Activated T-helper 2 cell treated with anti-CD3 and anti-CD28 coated beads, Interferon-gamma antibody, Interleukin-2, Interleukin-4, amounts not matched to agents 10 μg/mL and 5 μg/mL and 100 μg/mL, durations not matched to agents 14 hours and 24 hours and 36 hours (primary cell): ENCODE measurements at regions not wholly inside any gene's neighbourhood (a gene's known extent, or its start where the extent isn't known, plus 50 kb on each side); places are given as distances from the start of the nearest gene placed in this dataset.
"Not testable (repeated sequence)": the region's sequence is repeated elsewhere in the genome, so short reads cannot be mapped to it uniquely, and the experiment has no call there.

Experiments
- DNase-seq: peaks from one replicate; pipeline ENCODE4 v3.0.0; 2021; ENCODE audit warnings: low spot score
- H3K27ac Mint-ChIP-seq: one replicate; pipeline ENCODE4 v1.8.0; 2021; ENCODE audit warnings: mixed read lengths
- H3K27me3 Mint-ChIP-seq: one replicate; pipeline ENCODE4 v1.8.0; 2021; ENCODE audit warnings: low read depth, mixed read lengths
- H3K36me3 Mint-ChIP-seq: one replicate; pipeline ENCODE4 v1.8.0; 2021; ENCODE audit warnings: low read depth, mixed read lengths
- H3K4me1 Mint-ChIP-seq: one replicate; pipeline ENCODE4 v1.8.0; 2021; ENCODE audit warnings: low read depth, mixed read lengths
- H3K4me3 Mint-ChIP-seq: one replicate; pipeline ENCODE4 v1.8.0; 2021; ENCODE audit warnings: low read depth, mild to moderate bottlenecking, moderate library complexity, mixed read lengths
- H3K9me3 Mint-ChIP-seq: one replicate; pipeline ENCODE4 v1.8.0; 2021; ENCODE audit warnings: mixed read lengths
- intact Hi-C: fragments of 100-400 bp; cut with micrococcal nuclease; formaldehyde crosslinking; loops from one replicate; pipeline ENCODE4 v1.15.1; 2023

DNA sequence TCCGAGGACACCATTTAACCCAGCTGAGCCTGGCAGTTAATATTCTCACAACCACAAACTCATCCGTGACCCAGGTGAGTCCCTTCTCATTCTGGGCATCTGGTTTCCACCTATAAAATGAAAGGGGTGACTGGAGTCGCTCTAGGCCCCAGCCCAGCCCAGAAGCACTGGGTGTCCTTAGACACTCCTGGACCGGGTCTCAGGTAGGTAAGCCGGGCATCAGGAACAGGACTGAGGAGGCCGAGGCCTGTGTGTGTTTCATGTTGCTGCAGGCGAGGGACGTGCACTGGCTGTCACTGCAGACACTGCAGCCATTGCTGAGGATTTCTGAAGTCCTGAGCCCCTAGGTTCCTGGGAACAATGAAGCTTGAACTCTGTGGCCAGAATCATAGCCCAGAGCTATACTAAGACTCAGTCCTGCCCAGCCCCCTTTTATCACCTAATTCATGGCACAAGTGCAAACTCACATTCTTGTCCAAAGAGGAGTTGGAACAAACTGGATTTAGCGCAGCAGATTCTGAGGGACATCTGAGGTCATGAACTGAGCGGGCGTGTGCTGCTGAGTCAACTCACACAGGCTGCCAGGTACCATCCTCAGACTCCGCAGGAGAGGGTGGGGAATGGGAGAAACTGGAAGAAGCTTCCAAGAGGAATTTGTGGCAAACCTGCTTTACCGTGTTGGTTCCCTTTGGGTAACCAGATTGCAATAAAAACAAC, 184.9 kb downstream of the FAM43A start:
- DNase-seq: no peak
- Mint-ChIP-seq H3K9me3 (no peaks in the 10 kb centered on the region), H3K4me3 (no peak overlapping the region), H3K27me3 (peaks cover 7% of the 10 kb centered on the region), H3K27ac (no peak overlapping the region), H3K36me3 (no peaks in the 10 kb centered on the region), H3K4me1 (no peaks in the 10 kb centered on the region)
- intact Hi-C loops: no loop called here

DNA sequence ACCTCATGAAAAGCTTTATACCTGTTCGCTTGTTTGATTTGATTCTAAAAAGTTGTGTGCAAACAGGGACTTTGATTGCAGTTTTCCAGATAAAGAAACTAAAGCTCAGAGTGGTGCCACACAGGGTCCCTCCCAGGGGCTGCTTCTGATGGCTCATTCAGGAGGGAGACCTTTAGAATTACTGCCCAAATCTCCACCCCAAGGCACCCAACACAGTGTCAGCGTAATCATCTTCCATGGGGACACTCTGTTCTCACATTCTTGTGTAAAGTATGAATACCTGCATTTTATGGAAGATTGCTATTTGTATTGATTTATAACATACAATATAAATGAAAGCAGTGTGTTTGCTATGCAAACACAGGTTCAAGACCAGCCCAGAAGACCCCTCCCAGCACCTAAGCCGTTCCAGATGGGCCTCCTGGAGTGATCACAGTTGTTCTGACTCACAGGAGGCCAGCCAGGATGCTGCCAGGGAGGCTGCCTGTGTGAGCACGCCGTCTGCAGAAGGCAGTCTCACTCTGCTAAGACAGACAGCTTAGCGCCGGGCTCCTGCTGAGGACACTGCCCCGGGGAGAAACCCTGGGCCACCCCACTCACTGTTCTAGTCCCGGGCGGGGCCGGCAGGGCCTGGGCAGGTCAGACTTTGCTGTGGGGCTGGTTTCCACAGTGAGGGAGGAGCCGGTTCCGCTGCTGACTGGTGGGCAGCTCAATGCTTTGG, 185.6 kb downstream of the FAM43A start:
- no peak for DNase-seq
- Mint-ChIP-seq H3K36me3 (no peaks in the 10 kb centered on the region), H3K9me3 (no peaks in the 10 kb centered on the region), H3K4me3 (no peak overlapping the region), H3K4me1 (no peaks in the 10 kb centered on the region), H3K27ac (no peak overlapping the region), H3K27me3 (peaks cover 7% of the 10 kb centered on the region)
- intact Hi-C loops: no loop called here

DNA sequence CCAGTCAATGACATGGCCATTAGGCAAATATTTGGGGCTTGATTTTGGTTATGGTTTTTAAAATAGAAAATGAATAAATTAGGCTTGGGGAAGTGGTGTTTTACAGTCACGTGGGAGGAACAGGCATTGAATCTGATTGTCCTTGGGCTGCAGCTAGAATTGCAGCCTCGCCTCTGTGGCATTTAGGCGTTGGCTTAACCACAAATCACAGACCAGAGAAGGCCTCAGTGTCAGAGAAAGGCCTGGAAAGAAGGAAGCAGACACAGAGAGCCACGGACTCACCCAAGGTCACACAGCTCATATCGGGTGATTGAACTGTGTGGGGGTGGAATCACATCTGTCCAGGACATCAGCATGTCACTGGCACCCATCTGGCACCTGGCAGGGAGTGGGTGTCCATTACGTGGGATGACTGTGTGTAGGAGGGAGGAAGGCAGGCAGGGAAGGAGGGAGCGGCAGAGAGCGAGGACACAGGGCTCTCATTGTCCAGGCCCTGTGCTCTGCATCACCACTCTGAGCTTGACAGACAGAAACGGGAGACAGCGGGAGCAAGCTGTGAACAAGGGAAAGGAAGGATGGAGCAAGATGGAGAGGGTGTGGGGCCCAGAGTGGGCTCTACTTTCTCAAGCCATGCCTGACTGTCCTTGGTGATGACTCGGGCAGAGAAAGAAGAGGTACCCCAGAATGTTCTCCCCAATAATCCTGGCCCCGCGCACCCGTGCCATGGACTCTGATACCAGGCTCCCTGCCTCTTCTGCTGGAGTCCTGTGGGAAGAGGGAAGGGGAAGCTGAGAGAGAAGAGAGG, 186.4 kb downstream of the FAM43A start:
- Mint-ChIP-seq H3K4me3 (no peak overlapping the region), H3K36me3 (no peaks in the 10 kb centered on the region), H3K9me3 (no peaks in the 10 kb centered on the region), H3K27ac (no peak overlapping the region), H3K4me1 (no peaks in the 10 kb centered on the region), H3K27me3 (peaks cover 4% of the 10 kb centered on the region)
- no peak for DNase-seq
- intact Hi-C loops: no loop called here

DNA sequence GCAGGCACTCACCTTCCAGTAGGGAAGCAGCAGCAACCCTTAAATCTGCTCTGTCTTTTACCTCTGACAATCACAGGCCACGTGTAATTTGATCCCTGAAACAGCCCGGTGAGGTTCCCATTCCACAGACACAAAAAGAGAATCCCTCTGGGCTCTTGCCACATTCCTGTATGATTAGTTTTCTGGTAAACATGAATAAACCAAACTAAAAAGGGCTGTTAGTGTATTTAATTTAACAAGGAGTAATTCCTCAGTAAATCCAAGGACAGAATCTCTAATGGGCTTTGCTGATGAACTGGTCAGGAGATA, 186.9 kb downstream of the FAM43A start:
- intact Hi-C loops: no loop called here
- Mint-ChIP-seq H3K27ac (no peak overlapping the region), H3K36me3 (no peaks in the 10 kb centered on the region), H3K9me3 (no peaks in the 10 kb centered on the region), H3K27me3 (peaks cover 4% of the 10 kb centered on the region), H3K4me3 (no peak overlapping the region), H3K4me1 (no peaks in the 10 kb centered on the region)
- no peak for DNase-seq

DNA sequence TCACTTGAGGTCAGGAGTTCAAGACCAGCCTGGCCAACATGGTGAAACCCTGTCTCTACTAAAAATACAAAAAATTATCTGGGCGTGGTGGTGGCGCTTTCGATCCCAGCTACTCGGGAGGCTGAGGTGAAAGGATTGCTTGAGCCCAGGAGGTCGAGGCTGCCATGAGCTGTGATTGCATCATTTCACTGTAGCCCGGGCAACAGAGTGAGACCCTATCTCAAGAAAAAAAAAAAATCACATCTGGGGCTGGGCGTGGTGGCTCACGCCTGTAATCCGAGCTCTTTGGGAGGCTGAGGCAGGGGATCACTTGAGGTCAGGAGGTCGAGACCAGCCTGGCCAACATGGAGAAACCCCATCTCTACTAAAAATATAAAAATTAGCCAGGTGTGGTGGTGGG, 187.8 kb downstream of the FAM43A start:
- H3K27ac Mint-ChIP-seq, intact Hi-C loops, DNase-seq, H3K27me3 Mint-ChIP-seq, H3K36me3 Mint-ChIP-seq, H3K4me3 Mint-ChIP-seq, H3K4me1 Mint-ChIP-seq, H3K9me3 Mint-ChIP-seq: not testable (repeated sequence)

DNA sequence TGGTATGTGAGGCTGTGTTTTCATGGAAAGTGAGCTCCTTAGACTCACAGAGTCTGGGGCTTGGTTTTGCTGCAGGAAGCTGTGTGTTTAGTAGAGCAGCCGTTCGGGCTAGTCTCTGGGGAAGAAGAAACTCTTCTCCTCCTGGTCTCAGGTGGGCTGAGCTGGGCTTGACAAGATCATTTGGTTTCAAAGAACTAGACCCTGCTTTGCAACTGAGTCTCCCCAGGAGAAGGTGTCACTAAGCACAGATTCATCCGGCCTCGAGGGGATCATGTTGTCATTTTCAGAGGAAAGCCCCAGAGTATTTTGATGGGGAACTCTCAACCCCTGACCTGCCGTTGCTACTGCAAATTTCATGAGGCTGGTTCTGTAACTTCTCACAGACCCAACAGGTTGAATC, 188.5 kb downstream of the FAM43A start:
- DNase-seq: no peak
- no peak overlapping the region for H3K4me3 Mint-ChIP-seq
- H3K36me3 Mint-ChIP-seq: no peaks in the 10 kb centered on the region
- intact Hi-C loops: no loop called here
- H3K9me3 Mint-ChIP-seq: no peaks in the 10 kb centered on the region
- no peaks in the 10 kb centered on the region for H3K27me3 Mint-ChIP-seq
- H3K4me1 Mint-ChIP-seq: no peaks in the 10 kb centered on the region
- no peak overlapping the region for H3K27ac Mint-ChIP-seq

DNA sequence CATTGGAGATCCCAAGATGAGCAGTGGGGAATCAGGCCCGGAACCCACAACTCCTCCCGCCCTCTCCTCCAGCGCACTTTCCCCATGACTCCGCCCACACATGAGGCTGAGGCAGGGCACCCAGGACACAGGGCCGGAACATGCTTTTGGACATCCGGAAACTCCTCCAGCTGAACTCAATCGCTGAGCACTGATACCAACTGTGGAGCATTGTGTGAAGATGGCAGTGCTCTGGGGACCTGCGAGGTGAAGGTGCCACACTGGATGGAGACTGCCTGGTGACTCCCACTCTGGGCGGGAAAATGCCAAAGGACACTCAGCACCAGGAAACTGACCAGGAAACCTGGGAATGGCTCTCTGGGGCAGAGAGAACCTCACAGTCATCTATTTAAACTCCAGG, 189.1 kb downstream of the FAM43A start:
- H3K9me3 Mint-ChIP-seq: no peaks in the 10 kb centered on the region
- H3K4me1 Mint-ChIP-seq: peaks cover 1% of the 10 kb centered on the region
- H3K4me3 Mint-ChIP-seq: no peak overlapping the region
- H3K27ac Mint-ChIP-seq: no peak overlapping the region
- H3K36me3 Mint-ChIP-seq: no peaks in the 10 kb centered on the region
- H3K27me3 Mint-ChIP-seq: no peaks in the 10 kb centered on the region
- intact Hi-C loops: no loop called here
- DNase-seq: no peak

DNA sequence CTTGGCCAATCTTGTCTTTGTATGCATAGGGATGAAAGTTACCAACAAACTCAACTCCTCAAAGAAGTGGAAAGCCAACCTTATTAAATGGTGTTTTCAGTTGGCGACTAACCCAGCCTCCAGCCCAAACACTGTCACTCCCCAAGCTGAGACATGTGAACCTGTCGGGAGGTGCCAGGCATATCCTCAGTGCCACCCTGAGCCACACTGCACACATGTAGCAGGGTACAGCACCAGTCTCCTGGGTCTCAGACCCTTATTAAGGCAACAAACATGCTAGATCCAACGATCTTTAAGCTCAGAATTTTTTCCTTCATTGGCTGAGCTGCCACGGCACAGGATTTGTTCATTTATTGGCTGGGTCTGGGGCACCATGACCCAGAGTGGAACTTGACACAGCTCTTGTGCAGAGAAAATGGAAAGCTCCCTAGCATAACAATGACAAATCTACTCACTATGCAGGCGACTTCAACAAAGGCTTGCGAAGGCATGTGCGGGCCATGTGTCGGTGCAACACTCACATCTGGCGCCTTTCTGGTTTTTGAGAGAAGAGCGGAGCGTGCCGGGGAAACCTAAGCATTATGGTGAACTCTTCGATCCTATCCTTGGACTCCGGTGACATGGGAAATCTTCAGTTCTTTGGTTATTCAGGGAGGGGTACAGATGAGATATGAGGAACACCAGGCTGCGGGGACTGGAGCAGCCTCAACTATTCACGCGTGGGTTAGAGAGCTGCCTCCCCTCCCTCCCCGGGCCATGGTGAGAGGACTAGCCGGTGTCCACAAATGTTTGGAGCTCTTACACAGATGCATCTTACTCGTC, 190.1 kb downstream of the FAM43A start:
- Mint-ChIP-seq H3K4me3 (no peak overlapping the region), H3K27ac (no peak overlapping the region), H3K4me1 (peaks cover 5% of the 10 kb centered on the region), H3K27me3 (no peaks in the 10 kb centered on the region), H3K9me3 (no peaks in the 10 kb centered on the region), H3K36me3 (no peaks in the 10 kb centered on the region)
- intact Hi-C loops: no loop called here
- DNase-seq: no peak

DNA sequence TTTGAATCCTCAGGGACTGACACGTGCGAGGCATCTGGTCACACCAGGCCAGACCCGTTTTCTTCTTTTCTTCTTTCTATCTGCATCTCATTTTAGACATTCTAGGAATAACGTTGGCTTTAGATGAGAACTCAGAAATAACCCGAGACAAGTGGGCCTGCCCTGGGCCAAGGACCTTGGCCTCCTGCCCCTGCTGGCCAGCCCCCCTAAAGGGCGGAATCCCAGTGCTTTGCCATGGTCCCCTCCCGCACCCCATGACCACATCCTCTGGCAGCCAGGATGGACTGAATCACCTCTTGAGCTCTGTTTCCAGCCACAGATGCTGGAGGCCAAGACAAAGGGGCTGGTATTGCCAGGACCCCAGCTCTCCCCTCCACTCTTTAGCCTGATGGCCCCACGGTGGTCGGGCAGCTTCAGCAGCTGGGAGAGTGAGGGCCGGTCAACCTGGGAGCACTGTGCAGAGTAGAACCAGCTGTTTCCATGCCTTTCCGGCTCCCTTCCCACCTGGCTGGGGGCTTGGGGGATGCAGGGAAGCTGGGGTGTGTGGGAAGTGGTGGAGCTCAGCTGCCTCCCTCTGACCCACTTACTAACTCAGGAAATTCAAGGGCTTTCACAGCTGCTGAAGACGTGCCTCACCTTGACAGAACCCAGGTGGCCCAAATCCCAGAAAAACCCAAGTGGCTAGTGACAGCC, 190.9 kb downstream of the FAM43A start:
- intact Hi-C loops: no loop called here
- H3K27me3 Mint-ChIP-seq: no peaks in the 10 kb centered on the region
- peaks cover 5% of the 10 kb centered on the region for H3K4me1 Mint-ChIP-seq
- H3K36me3 Mint-ChIP-seq: no peaks in the 10 kb centered on the region
- no peak overlapping the region for H3K27ac Mint-ChIP-seq
- no peak for DNase-seq
- H3K9me3 Mint-ChIP-seq: no peaks in the 10 kb centered on the region
- H3K4me3 Mint-ChIP-seq: no peak overlapping the region

DNA sequence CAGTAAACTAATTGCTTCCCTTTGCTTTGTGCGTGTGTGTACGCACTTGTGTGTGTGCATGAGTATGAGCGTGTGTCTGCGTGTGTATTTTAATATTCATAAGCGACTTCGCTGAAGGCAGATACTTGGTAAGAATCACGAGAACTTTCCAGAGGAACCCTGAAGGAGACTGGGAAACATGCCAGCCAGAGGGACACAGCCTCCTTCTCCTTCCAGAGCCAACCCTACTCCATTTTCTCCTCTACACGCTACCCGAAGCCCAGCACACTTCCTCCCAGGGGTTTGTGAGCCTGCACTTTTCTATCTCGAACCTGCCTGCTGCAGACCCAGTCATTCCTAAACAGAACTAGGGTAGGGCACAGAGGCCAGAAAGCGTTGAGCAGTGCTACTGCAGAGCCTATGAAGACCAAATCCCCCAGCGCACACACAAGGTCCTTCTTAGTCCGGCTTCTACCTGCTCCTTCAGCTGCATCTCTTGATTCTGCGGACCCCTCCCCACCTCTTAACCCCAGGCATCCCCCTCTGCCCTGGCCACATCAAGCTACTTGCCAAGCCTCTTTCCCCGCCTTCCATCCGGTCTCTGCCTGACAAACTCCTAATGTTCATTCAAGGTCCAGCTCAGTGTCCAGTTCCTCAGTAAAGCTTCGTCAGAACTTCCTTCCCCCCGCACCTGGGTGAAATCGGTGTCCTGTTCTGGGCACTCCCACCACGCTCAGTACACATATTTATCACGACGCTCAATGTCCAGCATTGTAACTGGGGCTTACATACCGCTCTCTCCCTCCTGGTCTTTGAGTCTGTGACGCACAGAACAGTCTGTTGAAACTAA, 191.8 kb downstream of the FAM43A start:
- H3K4me3 Mint-ChIP-seq: no peak overlapping the region

DNA sequence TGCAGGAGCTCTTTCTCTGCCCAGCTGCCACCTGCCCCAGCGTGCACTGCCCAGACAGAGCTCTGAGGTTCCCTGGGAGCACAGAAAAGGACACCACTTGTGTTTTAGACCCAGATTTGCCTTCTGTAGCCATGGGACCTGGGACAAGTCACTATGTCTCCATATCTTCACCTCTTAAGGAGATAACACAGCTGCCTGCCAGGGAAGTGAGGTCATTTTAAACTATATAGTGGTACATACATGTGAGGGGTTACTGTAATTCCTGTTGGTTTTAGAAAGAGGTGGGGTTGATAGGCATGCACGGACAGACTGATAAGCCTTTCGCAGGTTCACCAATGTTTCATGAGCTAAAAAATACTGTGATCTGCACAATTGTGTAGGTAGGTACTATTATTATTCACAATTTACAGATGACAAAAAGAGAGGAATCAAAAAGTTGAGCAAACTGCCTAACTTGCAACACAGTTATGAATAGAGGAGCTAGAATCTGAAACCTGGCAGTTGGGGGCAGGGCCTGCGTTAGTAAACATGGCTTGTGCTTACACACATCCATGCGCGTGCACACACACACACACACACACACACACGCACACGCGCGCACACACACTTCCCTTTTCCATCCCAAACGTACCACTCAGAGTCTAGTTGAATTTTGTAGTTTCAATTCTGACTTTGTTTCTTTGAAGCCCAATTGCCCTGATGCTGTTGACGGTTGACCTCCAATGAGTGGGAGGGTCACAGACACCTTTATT, 193.6 kb downstream of the FAM43A start:
- Mint-ChIP-seq H3K4me3 (no peak overlapping the region), H3K9me3 (peaks cover 5% of the 10 kb centered on the region), H3K27ac (no peak overlapping the region), H3K36me3 (no peaks in the 10 kb centered on the region), H3K27me3 (no peaks in the 10 kb centered on the region), H3K4me1 (peaks cover 5% of the 10 kb centered on the region)
- intact Hi-C loops: no loop called here
- DNase-seq: no peak

More for the DNA sequence above, 191.8 kb downstream of the FAM43A start:
- H3K4me1 Mint-ChIP-seq: peaks cover 5% of the 10 kb centered on the region
- H3K36me3 Mint-ChIP-seq: no peaks in the 10 kb centered on the region
- no peak overlapping the region for H3K27ac Mint-ChIP-seq
- H3K9me3 Mint-ChIP-seq: no peaks in the 10 kb centered on the region
- no peak for DNase-seq
- intact Hi-C loops: no loop called here
- no peaks in the 10 kb centered on the region for H3K27me3 Mint-ChIP-seq
